Astrocyte (in vitro differentiated cells and primary cell): ENCODE measurements at regions not wholly inside any gene's neighbourhood (a gene's known extent, or its start where the extent isn't known, plus 50 kb on each side); places are given as distances from the start of the nearest gene placed in this dataset.

Experiments used
- CTCF ChIP-seq: IDR thresholded peaks from 2 replicates; pipeline ENCODE4 v1.5.1; 2011; ENCODE audit warnings: low read depth, mild to moderate bottlenecking, inconsistent platforms, low read length, moderate library complexity; ENCODE audit not compliant: insufficient read depth
- EZH2 ChIP-seq: IDR thresholded peaks from 2 replicates; pipeline ENCODE4 v1.6.1; 2012; ENCODE audit warnings: mild to moderate bottlenecking, low read length, inconsistent platforms; ENCODE audit not compliant: insufficient read depth

DNA sequence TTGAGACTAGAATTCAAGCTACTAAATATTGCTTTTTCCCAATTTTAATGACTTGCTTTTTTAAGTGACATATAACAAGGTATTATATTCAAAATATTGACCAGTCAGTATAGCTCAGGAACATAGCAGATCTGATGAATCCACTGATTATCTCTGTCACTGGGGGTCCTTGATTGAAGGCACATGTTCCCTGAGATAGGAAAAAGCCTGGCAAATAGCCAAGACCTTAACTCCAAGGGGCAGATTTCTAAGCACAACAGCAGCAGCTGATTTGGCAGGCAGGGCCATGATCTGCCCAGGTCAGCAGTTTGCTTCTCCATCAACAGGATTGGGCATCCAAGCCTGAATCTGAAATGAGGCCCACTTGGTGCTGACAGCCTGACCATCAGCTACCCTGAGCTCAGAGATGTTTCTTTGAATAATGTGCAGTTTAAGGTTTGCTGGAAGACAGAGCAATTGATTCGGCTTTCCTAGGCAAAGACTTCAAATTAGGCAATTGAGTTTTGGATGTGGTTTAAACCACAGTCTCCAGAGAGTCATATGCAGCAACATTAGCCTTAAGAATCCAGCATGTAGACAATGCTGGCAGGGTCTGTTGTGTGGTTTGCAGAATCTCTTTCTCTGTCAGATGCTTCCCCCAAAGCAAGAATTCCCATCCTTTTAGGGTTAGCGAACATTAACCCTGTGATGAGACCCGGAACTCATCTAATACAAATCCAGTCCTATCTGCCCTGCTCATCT is 352.6 kb downstream of the ADRA2A start:
- no peak for TF ChIP-seq CTCF
- no peak for TF ChIP-seq EZH2
